Ovary (tissue), 7 donors: ENCODE measurements at regions not wholly inside any gene's neighbourhood (a gene's known extent, or its start where the extent isn't known, plus 50 kb on each side); places are given as distances from the start of the nearest gene placed in this dataset.

Source experiments
- DNase-seq, 5 donors: peaks; one replicate each; pipeline ENCODE4 v3.0.0-alpha.2; 2019 to 2020
- H3K27ac ChIP-seq, 2 donors: fragments of 200-600 bp; one replicate each; pipeline versions ENCODE4 v1.5.1 to v1.8.0; 2019 to 2022
- H3K27me3 ChIP-seq: fragments of 200-600 bp; one replicate; pipeline ENCODE4 v1.8.0; 2022
- H3K36me3 ChIP-seq: fragments of 200-600 bp; sonication (generic); one replicate; pipeline ENCODE4 v1.5.1; 2019
- H3K4me1 ChIP-seq: one replicate; pipeline ENCODE4 v1.8.1; 2013; ENCODE audit warnings: mild to moderate bottlenecking, moderate library complexity; ENCODE audit not compliant: insufficient read depth
- H3K4me3 ChIP-seq: fragments of 200-600 bp; sonication (generic); one replicate; pipeline ENCODE4 v1.5.1; 2017
- H3K9me3 ChIP-seq, 2 donors: fragments of 200-600 bp in 1 of 2; sonication (generic) in 1 of 2; one replicate each; pipeline versions ENCODE4 v1.5.1 to v1.8.1; 2013 to 2019; ENCODE audit warnings: mild to moderate bottlenecking in 1 of 2, moderate library complexity in 1 of 2
- CTCF ChIP-seq, 3 donors: fragments of 450-650 bp in 2 of 3; fragments of 200-600 bp in 1 of 3; IDR thresholded peaks; one replicate each; pipeline versions ENCODE4 v1.5.1 to v1.8.0; 2016 to 2022; ENCODE audit warnings: antibody characterized with exemption in 3 of 3, mild to moderate bottlenecking in 1 of 3
- EP300 ChIP-seq: sonication (generic); formaldehyde crosslinking; IDR thresholded peaks from one replicate; pipeline ENCODE4 v1.6.1; 2017; ENCODE audit warnings: antibody characterized with exemption
- POLR2A ChIP-seq: fragments of 450-650 bp; IDR thresholded peaks from one replicate; pipeline ENCODE4 v1.6.1; 2017; ENCODE audit warnings: antibody characterized with exemption, mild to moderate bottlenecking, moderate library complexity
- WGBS, 3 donors: extraction: QIAGEN DNeasy Blood & Tissue Kit in 1 of 3; methylation state at CpG; one replicate each; pipeline versions ENCODE4 v1.1.5 to v1.1.7; 2013 to 2017; 5-methylcytosine and 5-hydroxymethylcytosine counted together
- intact Hi-C, 4 donors: fragments of 100-400 bp; cut with DNase I; formaldehyde crosslinking; loops; one replicate each; pipeline versions ENCODE4 v1.11.0 to v1.15.1; 2022 to 2023
- donor health status: DM: no; HTN: no; CAD: no; lungs with moderate emphysema.
- donor health status: DM: no; HTN: no; CAD: no.
- donor health status: Bipolar disorder and iron deficiency.
- donor health status: DM: no; HTN: no; CAD: no.
- donor health status: DM: yes; HTN: yes; CAD: no.

- intact Hi-C loops = no loop called here
- no peak overlapping the region for H3K27ac ChIP-seq
- TF ChIP-seq CTCF (IDR thresholded peaks at IDR 0.05) (no peak), POLR2A (no peak), EP300 (no peak)
- H3K4me3 ChIP-seq = no peak overlapping the region
- no peaks in the 10 kb centered on the region for H3K27me3 ChIP-seq
- no peaks in the 10 kb centered on the region for H3K36me3 ChIP-seq
- no peak for DNase-seq
- no peaks in the 10 kb centered on the region for H3K4me1 ChIP-seq
- no peaks in the 10 kb centered on the region for H3K9me3 ChIP-seq
- WGBS, 3 donors = 81 to 91% (median 91%) methylated on average over 6 of the region's 6 CpGs
Measured at GRCh38 chr16:66042341-66042740, 324.1 kb upstream of the CDH5 start.

GRCh38 chr16:66041907-66042306 lies 324.6 kb upstream of the CDH5 start:
- intact Hi-C loops = no loop called here
- H3K27ac ChIP-seq = no peak overlapping the region
- no peaks in the 10 kb centered on the region for H3K36me3 ChIP-seq
- no peak for TF ChIP-seq EP300
- no peak for TF ChIP-seq POLR2A
- TF ChIP-seq CTCF (IDR thresholded peaks at IDR 0.05) = no peak
- no peaks in the 10 kb centered on the region for H3K9me3 ChIP-seq
- no peak for DNase-seq
- H3K4me1 ChIP-seq = peaks cover under 1% of the 10 kb centered on the region
- H3K27me3 ChIP-seq = no peaks in the 10 kb centered on the region
- H3K4me3 ChIP-seq = no peak overlapping the region
- 84 to 87% (median 87%) methylated on average over 4 of the region's 4 CpGs for WGBS, 3 donors

GRCh38 chr16:66039793-66040192 lies 326.7 kb upstream of the CDH5 start:
- intact Hi-C loops = no loop called here
- no peak overlapping the region for H3K4me3 ChIP-seq
- no peak overlapping the region for H3K27ac ChIP-seq
- no peaks in the 10 kb centered on the region for H3K36me3 ChIP-seq
- no peak for TF ChIP-seq EP300
- DNase-seq = no peak
- no peaks in the 10 kb centered on the region for H3K9me3 ChIP-seq
- peaks cover 3% of the 10 kb centered on the region for H3K4me1 ChIP-seq
- no peaks in the 10 kb centered on the region for H3K27me3 ChIP-seq
- 73 to 89% (median 82%) methylated on average over 4 of the region's 4 CpGs for WGBS, 3 donors

GRCh38 chr16:66036793-66037715 lies 329.4 kb upstream of the CDH5 start:
- Histone ChIP-seq H3K27ac (no peak overlapping the region), H3K4me1 (peaks cover 3% of the 10 kb centered on the region), H3K9me3 (no peaks in the 10 kb centered on the region), H3K4me3 (no peak overlapping the region), H3K36me3 (no peaks in the 10 kb centered on the region), H3K27me3 (no peaks in the 10 kb centered on the region)
- DNase-seq = no peak
- WGBS, 3 donors = 29 to 50% (median 43%) methylated on average over 6 of the region's 6 CpGs
- intact Hi-C loops = no loop called here
- no peak for TF ChIP-seq CTCF (IDR thresholded peaks at IDR 0.05)
- TF ChIP-seq EP300 = no peak
- TF ChIP-seq POLR2A = no peak

- Histone ChIP-seq H3K4me3 (no peak overlapping the region), H3K27ac (no peak overlapping the region), H3K27me3 (no peaks in the 10 kb centered on the region), H3K4me1 (peaks cover 3% of the 10 kb centered on the region), H3K9me3 (no peaks in the 10 kb centered on the region), H3K36me3 (no peaks in the 10 kb centered on the region)
- no peak for DNase-seq
- 58 to 69% (median 59%) methylated on average over 7 of the region's 7 CpGs for WGBS, 3 donors
- TF ChIP-seq CTCF (IDR thresholded peaks at IDR 0.05) (no peak), POLR2A (no peak), EP300 (no peak)
- intact Hi-C loops = no loop called here
Measured at GRCh38 chr16:66036184-66036583, 330.3 kb upstream of the CDH5 start.
